Fibroblast of villous mesenchyme (primary cell): ENCODE measurements at regions not wholly inside any gene's neighbourhood (a gene's known extent, or its start where the extent isn't known, plus 50 kb on each side); places are given as distances from the start of the nearest gene placed in this dataset.

ENCODE experiments used
- DNase-seq: peaks from one replicate; pipeline ENCODE4 v3.0.0-alpha.2; 2010; ENCODE audit warnings: low read depth
- H3K4me3 ChIP-seq: 2 replicates; pipeline ENCODE4 v1.5.1; 2011; ENCODE audit warnings: low read depth, mild to moderate bottlenecking, low read length
- TF ChIP-seq, protein P1 (sequence below): IDR thresholded peaks from 2 replicates; pipeline ENCODE4 v1.5.1; 2012; ENCODE audit warnings: low read depth, mild to moderate bottlenecking, low read length; ENCODE audit not compliant: insufficient read depth

DNA sequence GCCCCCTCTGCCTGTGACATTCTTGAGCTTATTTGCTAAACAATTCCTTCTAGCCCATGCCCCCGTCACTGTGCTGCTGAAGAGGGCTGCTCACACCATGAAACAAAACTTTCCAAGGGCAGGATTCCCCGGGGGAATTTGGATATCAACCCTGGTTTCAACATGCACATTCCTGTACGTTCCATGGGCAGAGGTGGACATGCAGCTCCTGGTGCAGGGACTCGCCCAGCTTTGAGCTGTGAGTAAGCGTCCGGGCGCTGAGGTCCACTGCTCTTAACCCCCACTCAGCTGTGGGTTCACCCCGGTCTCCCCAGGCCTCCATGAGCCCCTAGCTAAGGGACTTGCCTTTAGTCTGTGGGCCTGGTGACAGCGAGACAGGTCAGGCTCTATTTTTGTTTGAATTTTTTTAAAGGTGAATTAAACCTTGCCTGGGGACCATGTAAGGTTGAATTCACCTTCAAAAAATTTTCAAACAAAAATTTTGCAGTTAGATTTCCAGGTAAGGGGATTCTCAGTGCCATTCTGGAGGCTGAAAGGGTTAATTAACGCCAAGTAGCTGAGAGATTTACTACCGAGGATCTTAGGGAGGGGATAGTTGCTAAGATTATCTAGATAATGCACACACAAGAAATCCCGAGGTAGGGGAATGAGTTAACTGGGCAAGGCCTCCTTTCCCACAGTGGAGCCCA is 70.3 kb upstream of the SLC22A23 start:
- no peak overlapping the region for H3K4me3 ChIP-seq
- no peak for DNase-seq
- TF ChIP-seq, protein P1, sequence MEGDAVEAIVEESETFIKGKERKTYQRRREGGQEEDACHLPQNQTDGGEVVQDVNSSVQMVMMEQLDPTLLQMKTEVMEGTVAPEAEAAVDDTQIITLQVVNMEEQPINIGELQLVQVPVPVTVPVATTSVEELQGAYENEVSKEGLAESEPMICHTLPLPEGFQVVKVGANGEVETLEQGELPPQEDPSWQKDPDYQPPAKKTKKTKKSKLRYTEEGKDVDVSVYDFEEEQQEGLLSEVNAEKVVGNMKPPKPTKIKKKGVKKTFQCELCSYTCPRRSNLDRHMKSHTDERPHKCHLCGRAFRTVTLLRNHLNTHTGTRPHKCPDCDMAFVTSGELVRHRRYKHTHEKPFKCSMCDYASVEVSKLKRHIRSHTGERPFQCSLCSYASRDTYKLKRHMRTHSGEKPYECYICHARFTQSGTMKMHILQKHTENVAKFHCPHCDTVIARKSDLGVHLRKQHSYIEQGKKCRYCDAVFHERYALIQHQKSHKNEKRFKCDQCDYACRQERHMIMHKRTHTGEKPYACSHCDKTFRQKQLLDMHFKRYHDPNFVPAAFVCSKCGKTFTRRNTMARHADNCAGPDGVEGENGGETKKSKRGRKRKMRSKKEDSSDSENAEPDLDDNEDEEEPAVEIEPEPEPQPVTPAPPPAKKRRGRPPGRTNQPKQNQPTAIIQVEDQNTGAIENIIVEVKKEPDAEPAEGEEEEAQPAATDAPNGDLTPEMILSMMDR = no peak

DNA sequence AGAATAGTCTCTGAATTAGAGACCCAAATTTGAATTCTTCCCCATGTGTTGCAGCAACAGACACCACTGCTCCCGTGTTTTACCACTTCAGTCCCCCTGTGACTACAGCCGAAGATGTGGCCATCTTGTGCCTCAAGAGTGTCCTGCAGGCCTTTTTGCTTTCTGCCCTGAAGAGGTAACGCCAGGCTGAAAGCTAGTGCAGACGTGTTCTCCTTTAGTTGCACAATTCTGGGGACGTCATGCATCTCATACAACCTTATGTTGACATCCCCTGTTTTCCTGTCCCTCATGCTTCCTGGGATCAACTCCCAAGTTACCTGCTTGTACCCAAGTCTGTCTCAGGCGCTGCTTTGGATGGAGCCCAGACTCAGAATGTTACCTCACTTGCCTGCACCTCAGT is 69.1 kb upstream of the SLC22A23 start:
- TF ChIP-seq, protein P1 = no peak
- DNase-seq = no peak
- H3K4me3 ChIP-seq = no peak overlapping the region

DNA sequence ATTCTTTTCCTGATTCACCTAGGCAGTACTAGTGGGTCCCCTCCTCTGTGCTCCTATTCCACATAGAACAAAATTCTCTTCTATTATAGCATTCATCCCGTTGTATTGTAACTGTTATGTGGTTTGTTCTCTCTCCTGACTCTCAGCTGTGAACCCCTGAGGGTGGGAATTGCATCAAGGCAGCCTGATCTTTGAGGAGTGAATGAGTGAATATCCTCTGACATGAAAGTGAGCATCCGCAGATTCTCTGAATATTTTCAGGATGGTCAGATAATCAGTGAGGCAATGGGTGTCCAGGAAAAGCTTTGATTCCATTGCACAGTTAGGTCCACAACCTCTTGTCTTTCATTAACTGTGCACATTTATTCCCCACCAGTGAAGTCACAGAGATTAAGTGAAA is 67.6 kb upstream of the SLC22A23 start:
- no peak for DNase-seq
- TF ChIP-seq, protein P1 = no peak
- H3K4me3 ChIP-seq = no peak overlapping the region

DNA sequence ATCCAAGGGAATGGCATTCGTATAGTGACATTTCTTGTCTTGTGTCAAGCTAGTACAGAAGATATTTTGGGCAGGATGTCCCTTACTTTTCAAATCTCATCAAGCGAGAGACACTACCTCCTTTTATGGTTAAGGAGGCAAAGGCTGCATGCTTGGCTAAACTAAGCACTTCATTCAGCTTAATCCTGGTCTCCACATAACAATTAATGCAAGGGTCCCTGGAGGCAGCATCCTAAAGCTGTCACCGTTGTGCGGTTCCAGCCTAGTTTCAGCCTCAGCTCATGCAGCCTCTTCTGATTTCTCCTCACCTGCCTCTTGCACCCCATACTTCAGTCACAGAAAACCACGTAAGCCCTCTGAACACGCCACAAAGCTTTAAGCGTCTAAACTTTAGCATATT is 67.1 kb upstream of the SLC22A23 start:
- DNase-seq = no peak
- no peak overlapping the region for H3K4me3 ChIP-seq
- TF ChIP-seq, protein P1 = no peak

DNA sequence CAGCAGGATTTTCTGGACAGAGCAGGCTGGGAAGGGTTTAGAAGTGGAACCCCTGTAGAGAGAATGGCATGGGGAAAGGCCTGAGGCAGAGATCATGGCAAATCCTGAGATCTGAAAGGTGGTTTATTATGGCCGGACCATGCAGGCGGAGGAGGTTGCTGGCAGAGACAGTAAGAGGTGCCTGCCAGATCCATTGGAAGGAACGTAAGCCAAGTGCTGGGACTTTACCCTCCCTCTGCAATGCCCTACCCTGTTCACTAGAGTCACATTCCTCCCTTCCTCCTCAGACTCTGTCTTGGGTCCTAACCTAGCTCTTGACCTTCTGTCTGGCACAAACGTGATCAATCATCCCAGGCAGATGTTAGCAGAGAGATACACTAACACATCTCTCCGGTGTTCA is 66.4 kb upstream of the SLC22A23 start:
- TF ChIP-seq, protein P1 = no peak
- no peak overlapping the region for H3K4me3 ChIP-seq
- DNase-seq = no peak

DNA sequence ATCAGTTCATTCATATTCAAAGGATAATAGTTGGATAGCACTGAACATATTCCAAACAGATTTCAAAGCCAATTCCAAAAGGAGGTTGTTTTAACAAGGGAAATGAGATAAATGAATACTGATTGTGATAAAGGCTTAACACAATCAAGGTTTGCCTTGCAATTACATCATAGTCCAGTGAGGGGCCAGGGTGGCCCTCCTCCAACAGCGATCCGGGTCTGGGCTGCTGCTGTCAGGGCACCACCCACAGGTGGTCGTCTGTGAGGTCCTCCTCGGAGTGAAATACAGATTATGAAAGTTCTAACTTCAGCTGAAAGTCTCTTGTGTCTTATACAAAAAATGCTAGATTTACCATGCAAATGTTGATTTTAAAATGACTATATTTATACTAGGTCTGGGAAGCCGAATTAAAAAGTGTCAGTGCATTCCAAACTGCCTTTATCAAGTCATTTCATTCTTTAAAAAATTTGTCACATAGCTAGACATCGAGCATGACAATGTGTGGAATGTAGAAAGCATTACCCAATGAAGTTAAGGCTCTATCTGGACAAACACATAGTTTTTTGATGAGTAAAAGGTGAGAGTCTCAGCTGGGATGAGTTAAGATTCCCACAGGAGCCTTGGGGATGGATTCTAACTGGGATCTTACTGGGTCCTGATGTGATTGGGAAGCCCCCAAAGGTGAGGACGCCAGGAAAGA is 65.9 kb upstream of the SLC22A23 start:
- no peak overlapping the region for H3K4me3 ChIP-seq
- DNase-seq = no peak
- TF ChIP-seq, protein P1 = no peak
